GM21723 (cell line): ENCODE measurements at regions not wholly inside any gene's neighbourhood (a gene's known extent, or its start where the extent isn't known, plus 50 kb on each side); places are given as distances from the start of the nearest gene placed in this dataset.

Source experiments
- ATAC-seq: cut with Tn5 transposase; IDR thresholded peaks from one replicate; pipeline ENCODE4 v1.9.1; 2021; ENCODE audit warnings: mild to moderate bottlenecking, moderate library complexity; ENCODE audit not compliant: unreplicated experiment

GRCh38 chr3:59116233-59116537 lies 66.4 kb upstream of the CFAP20DC start:
- no peak for ATAC-seq

DNA sequence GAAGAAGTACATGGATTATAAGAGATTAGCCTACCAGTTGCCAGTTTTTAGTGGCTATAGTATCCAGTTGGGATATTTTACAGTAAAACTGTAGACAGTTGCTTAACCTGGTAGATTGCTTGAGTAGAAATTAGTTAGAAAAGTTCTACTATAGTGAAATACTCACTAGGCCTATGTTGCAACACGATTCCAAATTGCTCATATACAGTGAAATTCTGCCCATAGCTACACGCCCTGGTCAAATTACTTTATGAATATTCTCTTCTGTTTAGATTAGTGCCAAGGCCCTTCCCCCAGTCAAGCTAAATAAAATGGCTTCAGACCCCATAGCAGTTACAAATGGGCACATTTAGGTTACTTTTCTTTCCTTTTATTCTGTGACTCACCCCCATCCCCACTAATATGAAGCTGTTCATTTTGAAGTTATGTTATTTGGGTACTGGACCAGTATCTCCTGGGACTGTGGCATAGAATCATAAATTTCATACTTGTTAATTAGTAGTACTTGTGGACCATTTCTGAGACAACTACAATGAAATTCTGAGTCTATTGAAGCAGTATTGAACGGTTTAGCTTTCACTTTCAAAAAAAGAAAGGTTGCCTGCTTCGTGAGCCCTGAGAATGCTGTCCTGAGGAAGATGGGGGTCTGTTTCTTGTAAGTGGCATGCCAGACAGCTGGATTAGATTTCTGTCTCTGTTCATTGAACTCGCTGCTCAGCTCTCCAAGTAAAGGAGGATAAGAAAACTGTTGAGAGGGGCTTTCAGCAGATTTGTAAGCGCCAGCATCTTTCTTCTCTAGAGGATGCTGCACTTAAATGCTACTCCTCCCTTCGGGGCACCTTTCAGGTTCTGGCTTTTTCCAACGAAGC lies 65.8 kb upstream of the CFAP20DC start:
- ATAC-seq, result no peak

GRCh38 chr3:59107856-59108815 lies 58.3 kb upstream of the CFAP20DC start:
- ATAC-seq, result no peak

DNA sequence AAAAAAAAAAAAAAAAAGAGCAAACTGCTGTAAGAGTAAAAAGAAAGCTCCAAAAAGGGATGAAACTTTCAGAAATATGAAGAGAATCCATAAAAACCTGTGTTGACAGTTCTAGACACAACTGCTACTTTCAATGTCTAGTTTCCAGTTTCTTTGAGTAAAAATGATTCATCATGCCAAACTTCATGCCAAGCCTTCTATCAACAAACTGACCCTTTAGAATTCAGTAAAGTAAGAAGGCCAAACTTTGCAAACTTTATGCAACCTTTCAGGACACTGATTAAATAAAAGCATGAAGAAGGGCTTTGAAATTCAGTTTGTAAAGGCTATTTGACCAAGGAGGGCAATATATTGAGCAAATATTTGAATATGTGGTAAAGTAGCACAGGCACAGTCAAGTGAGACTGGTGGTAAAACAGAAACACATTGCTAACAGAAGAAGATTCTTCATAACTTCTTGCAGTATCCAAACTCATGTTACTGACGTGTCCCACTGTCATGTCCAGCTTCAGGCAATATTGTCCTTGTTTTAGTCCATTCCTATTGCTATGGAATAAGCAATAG lies 56.3 kb upstream of the CFAP20DC start:
- no peak for ATAC-seq

DNA sequence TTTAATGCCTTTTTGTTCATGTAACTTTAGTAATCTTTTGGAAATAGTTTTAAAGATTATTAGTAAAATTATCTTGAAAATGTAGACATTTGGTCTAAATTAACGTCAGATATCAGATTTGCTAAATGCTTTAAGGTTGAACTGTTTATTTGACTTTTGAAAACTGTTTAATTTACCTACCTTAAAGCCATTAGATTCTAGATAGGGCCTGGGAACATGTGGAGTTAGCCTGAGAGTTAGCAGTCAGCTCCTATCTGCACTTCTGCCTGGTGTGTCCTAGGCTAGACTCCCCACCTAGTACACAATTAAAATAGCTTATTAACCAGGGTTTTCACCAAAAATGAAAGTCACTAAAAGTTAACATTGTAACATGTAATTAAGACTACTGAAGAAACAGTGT lies 53.7 kb upstream of the CFAP20DC start:
- no peak for ATAC-seq

- no peak for ATAC-seq
Measured at GRCh38 chr3:59101231-59101736, 51.5 kb upstream of the CFAP20DC start.
